NCI-H526 (cell line): ENCODE measurements at regions not wholly inside any gene's neighbourhood (a gene's known extent, or its start where the extent isn't known, plus 50 kb on each side); places are given as distances from the start of the nearest gene placed in this dataset.

Experiments used
- DNase-seq, 2 experiments: peaks; one replicate each; lab custom pipeline; 2025; lab: John Stamatoyannopoulos, UW

DNA sequence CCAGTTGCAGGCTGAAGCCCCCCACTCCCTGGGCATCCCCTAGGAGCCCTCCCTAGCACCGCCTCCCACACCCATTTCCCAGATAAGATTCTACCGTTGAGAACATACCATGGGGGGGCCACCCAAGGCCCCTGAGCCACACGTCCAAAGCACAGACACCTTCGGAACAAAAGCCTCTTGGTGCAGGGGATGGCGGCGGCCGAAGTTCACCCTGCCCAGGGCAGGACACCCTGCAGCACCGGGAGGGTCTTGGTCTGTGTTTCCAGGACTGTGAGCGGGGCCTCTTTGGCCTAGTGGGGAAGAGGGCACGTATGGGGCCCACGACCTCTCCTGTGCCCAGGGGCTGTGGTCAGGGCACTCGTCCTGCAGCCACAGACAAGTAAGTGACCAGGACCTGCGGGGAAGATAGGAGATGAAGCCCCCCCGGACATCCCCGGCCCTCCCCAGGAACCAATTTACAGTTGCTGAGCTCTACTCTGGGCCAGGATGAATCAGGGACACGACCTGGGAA lies 154.3 kb upstream of the C14orf180 start:
- DNase-seq = no peak

DNA sequence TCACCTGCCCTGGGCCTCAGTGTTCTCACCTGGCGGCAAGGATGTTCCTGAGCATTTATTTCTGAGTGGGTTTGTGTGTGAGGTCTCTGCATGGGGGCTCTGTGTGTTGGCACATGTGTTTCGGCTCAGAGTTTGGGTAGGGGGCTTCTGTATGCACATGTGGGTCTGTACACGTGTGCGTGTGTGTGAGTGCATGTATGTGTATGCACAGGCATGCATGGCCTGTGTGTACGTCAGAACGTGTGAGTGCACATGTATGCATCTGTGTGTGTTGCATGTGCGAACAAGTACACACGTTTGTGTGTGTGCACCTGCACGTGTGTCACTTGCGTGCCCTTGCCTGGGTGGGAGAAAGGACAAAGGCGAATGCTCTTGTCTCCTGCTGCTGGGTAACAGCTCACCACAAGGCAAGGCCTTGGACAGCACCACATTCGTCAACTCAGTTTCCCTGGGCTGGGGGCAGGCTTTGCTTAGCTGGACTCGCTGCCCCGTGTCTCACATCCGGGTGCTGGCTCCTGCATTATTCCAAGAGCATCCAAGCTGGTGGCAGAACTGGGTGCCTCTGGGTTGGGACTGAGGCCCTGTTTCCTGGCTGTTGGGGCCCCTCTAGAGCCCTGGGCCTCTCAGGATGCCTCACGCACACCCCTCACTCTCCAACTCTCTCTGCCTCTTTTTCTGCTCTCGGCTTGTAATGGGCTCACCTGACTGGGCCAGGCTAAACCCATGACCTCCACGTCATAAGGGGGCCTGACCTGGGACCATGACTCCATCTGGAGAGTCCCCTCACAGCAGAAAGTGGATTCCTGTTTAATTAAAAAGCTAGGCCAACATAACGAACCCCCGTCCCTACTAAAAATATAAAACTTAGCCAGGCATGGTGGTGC lies 153.6 kb upstream of the C14orf180 start:
- no peak for DNase-seq

DNA sequence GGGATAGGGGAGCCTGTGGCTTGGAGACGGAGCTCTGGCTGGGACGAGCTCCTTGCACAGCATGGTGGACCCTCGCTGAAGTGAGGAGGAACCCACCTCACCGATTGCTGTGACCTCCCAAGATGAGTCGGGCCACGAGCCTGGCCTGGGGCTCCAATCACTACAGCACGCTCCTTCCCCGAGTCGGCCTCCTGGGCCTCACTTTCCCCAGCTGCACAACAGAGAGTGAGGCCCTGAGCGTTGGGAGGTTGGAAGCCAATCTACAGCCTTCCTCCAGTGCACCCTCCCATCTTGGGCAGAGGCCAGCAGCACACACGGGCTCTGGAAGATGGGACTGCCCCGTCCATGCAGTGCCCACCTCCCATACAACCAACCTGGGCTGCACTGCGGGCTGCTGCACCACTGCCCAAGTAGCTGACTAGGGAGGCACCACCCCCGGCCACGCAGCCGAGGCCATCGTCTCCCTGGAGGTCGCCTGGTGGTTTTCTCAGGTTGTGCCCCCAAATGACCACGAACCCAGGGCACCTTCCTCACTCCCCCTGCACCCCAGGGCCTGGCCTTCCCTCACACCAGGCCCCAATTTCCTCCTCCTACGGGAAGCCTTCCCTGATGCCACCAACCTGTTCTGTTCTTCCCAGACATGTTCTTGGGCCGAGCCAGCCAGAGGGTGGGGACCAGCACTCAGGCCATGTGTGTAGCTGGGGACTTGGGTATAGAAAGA lies 152.3 kb upstream of the C14orf180 start:
- DNase-seq = no peak

DNA sequence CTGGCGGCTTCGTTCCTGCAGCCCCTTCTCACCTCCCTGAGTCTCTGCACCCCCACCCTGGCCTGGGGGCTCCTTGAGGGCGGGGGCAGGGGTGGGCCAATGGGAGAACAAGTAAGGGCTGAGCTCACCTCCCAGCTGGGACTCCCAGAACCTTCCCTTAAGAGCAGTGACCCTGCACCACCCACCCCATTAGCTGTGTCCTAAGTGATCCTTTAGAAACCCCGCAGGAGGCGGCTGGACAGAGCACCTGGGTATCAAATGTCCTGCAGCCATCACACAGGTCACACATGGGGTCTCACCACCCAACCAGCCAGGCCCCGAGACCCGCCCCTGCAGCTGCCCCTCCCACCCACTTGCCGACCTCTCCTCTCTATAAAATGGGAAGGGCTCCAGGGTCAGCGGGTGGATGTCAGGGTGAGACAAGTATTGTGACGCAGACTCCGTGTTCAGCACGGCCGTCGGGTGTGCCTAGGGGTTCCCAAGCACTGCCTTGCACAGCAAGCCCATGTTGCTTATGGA lies 151.2 kb upstream of the C14orf180 start:
- no peak for DNase-seq

DNA sequence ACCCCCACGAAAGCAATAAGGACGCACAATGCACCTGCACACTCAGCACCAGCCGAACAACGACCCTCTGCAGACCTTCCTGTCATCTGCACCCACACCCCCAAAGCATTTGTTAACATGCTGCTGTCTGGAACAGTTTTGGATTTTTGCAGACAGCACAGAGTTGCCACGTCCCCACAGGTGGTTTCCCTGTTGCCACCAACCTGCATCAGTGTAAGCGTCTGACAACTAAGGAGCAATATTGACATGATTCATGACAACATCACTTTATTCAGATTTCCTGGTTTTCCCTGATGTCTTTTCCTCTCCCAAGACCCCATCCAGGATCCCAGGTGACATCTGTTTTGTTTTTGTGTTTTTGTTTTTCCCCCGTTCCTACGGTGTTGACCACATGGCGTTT lies 150.7 kb upstream of the C14orf180 start:
- no peak for DNase-seq

DNA sequence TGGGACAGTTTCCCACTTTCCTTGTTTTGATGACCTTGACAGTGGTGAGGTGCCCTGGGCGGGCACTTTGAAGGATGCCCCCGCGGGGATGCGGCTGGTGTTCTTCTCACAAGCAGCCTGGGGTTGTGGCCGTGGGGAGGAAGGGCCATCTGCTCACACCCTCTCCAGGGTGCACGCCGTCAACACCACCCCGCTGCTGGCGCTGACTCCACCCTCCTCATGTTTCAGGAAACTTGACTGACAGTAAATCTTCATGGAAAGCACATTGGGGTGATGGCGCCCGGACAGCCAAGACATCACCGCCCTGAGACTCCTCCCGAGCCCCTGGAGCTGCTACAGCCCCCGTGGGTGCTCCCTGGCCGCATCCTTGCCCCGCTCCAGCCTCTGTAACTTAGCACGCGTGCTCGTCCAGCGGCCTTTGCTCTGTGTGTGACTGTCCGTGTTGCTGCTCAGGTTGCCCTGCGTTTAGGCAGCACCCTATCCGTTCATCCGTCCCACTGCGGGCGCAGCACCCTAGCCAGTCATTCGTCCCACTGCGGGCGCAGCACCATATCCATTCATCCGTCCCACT lies 150.2 kb upstream of the C14orf180 start:
- no peak for DNase-seq

DNA sequence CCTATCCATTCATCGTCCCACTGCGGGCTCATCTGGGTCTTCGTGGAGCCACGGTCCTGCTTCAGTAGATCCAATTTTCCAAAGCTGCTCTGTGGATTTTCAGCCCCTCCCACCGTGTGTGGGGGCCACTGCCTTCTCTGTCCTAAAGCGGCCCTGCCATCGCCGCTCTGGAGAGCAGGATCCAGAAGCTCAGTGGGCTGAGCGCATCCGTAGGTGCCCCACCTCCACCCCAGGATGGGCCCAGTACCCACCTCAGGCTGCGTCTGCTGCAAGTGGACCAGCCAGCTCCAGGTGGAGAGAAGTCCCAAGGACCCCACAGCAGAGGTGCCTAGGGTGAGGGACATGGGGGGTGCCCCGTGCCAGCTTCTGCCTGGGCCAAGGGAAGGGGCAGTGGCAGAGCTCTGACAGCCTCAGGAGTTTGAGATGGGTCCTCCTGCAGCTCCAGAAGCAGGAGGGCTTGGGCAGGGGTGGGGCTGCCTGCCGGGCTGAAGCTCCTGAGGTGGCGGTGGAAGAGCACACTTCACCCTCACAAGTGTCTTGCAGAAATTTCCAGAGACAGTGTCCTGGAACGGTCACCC lies 148.1 kb upstream of the C14orf180 start:
- DNase-seq = no peak

DNA sequence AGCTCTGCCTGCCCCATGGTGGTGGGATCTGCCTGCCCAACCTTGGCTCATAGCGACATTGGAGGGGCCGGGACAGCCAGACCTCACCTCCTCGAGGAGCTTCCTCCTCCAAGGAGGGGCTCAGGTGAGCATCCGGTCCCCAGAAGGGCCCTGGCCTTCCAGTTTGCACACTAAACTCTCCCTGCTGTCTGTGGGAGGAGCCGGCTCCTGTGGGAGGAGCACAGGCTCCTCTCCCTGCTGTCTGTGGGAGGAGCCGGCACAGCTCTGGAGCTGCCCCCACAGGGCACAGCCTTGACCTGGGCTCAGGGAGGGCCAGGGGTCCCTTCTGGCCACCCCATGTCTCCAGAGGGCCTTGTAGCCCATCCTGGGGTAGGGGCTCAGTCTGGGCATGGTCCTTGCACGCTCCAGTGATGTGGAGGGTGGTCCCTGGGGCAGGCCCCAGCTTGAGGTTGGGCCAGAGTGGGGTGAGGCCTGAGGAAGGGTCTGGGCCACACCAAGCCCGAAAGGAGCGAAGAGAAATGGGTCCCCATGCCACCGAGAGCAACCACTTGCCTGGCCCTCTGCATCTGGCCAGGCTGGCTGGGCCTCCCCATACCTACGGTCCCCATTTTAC lies 147.5 kb upstream of the C14orf180 start:
- DNase-seq = no peak

DNA sequence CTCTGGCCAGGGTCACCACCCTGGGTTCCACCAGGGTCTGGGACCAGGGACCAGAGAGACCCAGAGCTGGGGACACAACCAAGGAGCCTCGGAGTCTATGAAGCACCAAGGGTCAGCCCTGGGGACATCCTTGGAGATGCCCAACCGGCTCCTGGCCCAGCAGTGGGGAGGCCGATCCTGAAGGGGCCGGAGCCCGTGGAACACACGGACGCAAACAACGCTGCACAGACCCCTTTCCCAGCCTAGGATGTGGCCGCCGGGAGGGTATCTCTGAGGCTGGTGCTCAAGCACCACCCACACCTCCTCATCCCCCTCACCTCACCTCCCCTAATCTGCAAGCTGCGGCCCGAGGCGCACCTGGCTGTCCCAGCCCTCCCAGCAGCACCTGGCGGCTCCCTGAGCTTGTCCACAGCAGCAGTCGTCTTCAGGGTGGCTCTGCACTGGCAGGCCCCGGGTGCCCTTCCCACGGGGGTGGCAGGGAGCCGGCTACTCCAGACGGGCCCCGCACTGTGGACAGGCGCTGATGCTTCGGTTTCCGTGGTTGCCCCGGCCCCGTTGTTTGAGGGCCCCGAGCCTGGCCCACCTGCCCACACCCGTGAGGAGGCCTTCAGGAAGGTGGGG lies 146.8 kb upstream of the C14orf180 start:
- peak in 1 of 2 experiments; percentile 44 for DNase-seq

DNA sequence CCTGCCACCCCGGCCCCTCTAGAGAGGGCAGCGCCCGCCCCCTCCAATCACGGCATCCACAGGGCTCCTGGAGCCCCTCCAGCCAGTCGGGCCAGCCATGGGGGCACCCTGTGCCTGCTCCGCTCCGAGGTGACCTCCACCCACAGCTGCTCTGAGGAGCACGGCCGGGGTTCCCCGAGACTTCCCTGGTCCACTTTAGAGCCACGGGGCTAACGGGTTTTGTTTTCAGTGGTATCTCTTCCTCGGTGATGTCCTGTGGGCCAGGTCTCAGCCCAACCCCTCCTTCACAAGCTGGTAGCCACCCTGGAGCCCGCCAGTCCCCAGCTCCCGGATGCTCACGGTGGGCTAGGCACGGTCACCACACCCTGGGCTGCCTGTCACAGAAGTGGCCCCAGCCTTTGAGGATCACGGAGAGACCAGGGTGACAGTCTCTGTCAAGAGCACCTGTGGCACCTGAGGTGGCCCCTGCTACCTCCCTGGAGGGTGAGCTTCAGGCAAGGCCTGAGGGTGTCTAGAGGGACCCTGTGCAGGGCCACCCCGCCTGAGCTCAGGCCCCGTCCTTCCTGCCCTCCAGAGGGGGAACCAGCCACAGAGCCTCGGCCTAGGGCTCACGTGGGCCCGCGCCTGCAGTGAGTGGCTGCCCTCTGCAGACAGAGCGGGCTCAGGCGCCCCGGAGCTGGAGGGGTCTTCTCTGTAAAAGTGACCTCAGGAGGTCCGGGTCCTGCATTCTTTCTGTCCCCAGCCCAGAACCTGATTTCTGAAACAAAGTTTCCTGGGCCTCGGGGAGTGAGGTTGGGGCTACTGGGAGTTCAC lies 146.0 kb upstream of the C14orf180 start:
- no peak for DNase-seq

DNA sequence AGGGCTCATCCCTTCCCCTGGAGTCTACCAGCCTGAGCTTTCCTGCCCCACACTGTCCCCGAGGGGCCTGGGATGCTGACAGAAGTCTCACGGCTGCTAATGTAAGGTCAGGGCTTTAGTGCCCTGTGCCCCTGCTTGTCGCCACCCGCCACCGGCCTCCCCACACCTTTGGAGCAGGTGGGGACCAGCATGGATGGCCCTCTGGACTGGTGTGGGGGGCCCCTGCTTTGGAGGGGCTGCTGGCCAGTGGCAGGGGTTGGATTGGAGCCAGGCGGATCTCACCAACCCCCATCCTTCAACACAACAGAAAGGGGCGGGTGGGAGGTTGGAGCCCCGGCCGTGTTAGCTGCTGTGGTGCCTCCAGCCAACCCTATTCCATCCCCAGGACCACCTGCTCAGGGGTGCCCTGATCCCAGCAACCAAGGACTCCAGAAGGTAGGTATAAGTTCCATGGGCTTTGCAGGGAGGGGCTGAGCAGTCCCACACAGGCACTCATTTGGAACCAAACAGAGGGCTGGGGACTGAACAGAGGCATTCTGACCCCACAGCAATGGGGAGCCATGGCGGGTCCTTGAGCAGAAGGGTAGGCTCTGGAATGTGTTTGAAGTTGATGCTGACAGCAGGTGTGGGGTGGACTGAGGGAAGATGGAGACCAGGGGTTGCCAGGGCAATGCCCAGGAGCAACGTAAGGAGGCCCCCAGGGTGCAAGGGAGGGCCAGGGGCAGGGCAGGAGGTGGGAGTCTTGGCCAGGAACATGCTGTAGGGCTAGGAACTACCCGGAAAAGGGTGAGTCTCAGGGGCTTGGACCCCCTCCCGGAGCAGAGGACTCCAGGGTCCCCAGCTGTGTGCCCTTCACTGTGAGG lies 145.1 kb upstream of the C14orf180 start:
- no peak for DNase-seq

DNA sequence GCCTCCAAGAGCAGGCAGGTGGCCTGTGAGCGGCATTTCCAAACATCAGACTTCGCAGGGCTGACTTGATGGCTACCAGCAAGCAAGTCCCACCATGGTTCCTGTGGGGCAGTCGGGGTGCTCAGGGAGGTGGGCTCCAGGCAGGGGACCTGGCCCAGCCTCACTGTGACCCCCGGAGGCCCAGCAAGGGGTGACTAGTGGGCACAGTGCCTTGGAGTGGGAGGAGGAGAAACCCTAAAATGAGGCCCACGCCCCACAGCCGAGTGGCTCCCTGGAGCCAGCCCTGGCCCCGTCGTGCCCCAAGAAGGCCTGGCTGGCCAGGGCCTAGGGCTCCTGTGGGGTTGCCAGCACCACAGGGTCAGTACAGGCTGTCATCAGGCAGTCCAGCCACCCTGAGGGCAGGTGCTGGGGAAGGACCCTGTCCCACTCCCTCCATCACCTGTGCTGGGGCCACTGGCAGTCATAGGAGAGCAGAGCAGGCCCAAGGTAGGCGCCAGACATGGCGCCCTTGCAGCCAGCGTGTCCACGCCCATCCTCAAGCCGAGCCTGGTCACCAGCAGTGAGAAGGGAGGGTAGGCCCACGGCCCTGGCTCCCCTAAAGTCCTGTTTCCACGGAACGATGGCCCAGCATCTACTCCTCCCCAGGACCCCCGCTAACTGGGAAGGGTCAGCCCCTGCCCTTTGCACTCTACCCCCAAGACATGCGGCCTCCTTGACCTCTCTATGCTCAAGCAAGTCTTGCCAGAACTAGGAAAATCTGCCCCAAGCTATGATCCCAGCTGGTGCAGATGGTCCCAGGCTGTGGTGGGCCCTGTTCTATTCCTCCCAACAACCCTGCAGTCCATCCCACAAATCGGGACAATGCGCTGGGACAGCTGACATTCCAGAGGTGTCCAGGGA lies 144.2 kb upstream of the C14orf180 start:
- no peak for DNase-seq

DNA sequence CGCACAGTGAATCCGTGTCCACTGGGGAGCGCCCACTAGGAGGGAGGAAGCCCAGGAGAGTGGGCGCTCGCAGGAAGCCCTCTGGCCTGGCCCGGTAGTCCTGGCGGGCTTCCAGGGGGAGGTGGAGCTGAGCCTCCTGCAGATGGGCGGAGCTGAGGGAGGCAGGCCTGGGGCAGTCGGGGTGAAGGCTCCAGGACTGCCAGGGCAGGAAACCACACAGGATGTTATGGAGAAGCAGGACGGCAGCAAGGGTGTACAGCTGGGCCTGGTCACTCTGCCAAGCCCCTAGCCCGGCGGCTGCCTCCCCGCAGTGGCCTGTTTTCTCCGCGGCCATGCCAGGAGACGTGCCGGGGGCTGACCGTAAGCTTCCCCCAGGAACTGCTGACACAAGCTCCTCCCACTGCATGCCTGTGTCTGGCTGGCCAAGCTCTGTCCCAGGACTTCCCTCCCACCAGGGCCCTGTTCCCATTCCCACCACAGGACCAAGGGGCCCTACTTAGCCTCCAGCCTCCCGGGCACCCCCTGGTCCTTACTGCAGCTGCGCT lies 143.4 kb upstream of the C14orf180 start:
- DNase-seq = no peak

DNA sequence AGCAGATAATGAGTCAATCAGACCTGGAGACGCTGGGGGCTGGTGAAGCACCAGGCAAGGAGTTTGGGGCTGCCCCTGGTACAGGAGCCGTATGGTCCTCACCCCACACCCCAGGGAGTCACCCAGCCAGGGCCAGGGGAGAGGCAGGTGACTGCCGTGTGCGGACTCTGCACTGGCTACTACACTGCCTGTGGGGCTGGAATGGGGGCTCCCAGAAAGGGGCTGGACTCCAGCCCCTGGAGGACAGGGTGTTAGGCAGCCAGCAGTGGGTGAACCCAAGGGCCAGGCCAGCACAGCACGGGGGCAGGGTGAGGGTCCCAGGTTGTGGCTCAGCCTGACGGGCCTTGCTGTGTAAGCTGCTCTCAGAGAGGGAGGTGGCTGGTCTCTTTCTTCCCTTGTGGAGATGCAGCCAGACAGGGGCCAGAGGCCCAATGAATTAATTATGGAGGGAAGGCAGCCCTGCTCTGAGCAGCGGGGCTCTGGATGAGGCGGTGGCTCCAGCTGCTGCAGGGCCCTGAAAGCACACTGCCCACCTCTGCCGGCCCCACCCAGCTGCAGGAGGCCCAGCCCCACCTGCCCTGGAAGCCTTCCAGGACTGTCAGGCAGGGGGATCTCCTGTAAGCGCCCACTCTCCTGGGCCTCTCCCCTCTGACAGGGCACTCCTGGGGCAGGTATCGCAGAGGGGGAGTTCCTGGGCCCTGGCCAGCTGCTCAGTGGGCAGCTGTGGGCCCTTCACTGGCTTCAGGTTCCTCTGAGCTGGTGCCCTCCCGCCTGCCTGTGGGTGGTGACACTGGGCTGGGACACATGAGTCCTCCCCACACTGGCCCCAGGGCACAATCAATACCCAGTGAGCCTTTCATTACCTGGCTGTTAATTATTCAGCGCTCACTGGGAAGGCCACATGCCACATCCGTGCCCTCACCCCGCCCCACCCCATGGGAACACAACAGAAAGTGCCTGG lies 142.5 kb upstream of the C14orf180 start:
- DNase-seq = peak; percentile 74 to 84

DNA sequence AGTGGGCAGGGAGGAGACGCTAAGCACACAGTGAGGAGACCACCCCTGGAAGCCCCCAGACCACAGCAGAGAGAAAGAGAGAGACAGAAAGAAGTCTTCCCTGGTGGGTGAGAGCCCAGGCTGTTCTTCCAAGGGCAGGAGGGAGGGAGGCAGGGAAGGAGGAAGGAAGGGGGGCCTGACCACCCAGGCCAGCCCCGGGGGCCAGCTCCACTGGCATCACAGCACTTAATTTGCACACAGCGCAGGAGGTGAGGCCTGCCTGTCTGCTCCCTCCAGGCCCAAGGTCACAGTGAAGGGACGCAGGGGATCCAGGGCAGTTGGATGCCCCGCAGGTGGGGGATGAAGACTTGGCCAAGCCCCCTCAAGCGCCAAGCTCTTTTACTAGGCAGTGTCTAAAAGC lies 141.9 kb upstream of the C14orf180 start:
- DNase-seq = peak in 1 of 2 experiments; percentile 70

DNA sequence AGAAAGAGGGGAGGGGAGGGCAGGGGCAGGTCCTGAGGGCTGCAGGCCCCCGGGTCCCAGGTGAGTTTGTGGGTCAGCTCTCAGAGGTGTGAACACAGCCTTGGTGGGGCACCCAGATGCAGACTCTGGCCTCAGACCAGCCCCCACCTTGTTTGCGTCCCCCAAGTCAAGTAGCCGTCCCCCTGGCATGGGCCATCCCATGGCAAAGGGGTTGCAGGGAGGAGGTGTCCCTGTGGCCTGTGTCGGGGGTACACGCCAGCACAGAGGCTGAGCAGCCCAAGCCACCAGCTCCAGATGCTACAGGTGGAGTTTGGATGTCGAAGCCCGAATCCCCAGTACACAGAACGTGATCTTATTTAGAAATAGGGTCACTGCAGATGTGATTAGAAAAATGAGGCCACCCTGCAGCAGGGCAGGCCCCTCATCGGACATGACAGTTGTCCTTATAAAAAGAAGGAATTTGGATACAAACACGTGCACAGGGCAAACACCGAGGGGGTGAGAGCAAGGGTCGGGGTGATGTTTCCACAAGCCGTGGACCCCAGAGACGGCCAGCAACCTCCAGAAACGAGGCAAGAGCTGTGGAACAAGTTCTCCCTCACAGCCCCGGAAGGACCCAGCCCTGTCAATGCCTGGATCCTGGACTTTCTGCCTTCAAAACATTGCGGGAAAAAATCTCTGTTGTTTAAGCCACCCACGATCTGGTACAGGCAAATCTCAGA lies 141.2 kb upstream of the C14orf180 start:
- no peak for DNase-seq
